GM21526 (cell line): ENCODE measurements at regions not wholly inside any gene's neighbourhood (a gene's known extent, or its start where the extent isn't known, plus 50 kb on each side); places are given as distances from the start of the nearest gene placed in this dataset.
"Not testable (repeated sequence)": the region's sequence is repeated elsewhere in the genome, so short reads cannot be mapped to it uniquely, and the experiment has no call there.

Experiments
- ATAC-seq: cut with Tn5 transposase; IDR thresholded peaks from one replicate; pipeline ENCODE4 v1.9.1; 2021; ENCODE audit warnings: moderate library complexity; ENCODE audit not compliant: unreplicated experiment, low FRiP score

- no peak for ATAC-seq
These were observed 93.7 kb downstream of the OAT start for GRCh38 chr10:124324856-124325632.

- ATAC-seq = no peak
These were observed 94.3 kb downstream of the OAT start for GRCh38 chr10:124324451-124324850.

- no peak for ATAC-seq
These were observed 94.9 kb downstream of the OAT start for GRCh38 chr10:124323806-124324205.

DNA sequence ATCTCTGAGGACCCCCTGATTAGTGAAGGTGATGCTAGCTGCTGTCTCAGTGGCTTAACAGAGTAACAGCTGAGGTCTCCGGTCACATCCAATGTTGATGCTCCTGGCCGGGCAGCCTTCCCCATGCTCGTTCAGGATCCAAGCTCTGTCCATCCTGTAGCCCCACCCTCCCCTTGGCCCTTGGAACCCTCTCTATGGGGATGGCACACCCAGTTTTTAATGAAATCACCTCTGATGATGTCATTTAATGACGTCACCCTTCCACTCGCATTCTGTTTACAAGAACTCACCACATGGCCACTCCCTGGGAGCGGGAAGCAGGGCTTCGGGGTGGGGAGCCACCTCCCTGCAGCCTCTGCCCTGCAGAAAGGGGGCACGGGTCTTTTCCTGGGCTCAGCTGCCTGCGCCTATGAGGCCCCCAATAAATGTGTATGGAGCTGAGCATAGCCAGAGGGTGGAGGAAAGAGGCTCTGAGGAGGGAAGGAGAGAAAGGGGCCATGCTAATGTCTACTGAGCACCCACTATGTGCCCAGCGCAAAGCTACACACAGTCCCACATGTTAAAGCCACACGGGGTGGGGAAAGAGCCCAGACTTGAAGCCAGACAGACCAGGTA, 95.5 kb downstream of the OAT start:
- no peak for ATAC-seq

GRCh38 chr10:124322191-124322980, 96.3 kb downstream of the OAT start:
- no peak for ATAC-seq

DNA sequence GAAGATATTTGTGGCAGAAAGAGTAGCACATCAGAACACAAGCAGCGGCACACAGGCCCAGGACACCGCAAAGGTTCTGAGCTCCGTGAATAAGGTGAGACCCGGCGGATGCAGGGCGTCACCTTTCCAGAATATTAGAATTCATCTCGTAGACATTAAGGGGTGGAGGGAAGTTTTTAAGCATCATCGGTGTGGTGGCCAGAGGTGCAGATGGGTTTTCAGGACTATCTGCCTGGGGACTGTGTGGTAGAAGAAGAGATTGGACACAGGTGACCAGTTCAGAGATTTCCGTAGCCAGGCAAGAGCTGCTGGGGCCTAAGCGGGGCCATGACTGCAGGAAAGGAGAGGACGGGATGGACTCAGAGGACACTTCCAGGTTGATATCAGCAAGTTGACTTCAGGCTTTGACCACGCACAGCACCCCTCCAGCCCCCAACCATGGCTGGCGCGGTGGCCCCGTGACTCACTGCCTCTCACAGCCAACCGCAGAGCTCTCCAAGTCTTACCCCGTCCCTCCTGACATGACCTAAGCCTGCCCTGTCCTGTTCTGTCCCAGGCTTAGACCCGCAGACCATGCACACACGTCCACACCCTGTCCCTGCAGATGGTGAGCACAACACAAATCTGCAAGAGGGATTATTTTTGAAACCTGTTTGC, 97.2 kb downstream of the OAT start:
- no peak for ATAC-seq

DNA sequence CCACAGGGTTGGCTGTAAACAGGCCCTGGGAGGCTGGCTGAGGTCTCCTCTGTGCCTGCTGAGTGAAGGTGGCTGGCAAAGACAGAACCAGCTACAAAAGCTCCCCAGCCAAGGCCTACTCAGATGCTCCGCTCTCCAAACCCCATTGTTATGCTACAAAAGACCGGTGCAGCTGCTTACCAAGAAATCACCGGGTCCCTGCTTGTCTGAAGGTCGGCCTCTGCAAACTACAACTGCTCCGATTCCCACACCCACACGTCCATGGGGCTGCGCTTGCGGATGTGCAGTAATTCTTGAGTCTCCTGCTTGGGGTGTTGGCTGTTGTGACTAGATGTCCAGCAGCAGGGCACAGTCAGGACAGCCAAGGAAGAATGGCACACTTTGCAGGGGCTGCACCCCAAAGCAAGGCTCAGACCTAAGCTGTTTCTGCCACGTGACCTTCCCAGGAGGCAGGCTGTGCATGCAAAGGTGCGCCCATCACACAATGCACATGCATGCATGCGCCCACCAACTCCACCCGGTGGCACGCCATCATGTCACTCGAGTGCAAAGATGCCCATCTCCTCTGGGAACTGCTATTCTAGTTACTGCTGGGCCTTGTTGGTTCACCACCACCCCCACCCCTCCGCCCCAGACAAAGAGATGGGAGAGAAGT, 97.8 kb downstream of the OAT start:
- ATAC-seq = no peak

GRCh38 chr10:124319926-124320391, 98.8 kb downstream of the OAT start:
- no peak for ATAC-seq

DNA sequence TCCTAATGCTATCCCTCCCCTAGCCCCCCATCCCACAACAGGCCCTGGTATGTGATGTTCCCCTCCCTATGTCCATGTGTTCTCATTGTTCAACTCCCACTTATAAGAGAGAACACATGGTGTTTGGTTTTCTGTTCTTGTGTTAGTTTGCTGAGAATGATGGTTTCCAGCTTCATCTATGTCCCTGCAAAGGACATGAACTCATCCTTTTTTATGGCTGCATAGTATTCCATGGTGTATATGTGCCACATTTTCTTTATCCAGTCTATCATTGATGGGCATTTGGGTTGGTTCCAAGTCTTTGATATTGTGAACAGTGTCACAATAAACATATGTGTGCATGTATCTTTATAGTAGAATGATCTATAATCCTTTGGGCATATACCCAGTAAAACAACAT, 99.2 kb downstream of the OAT start:
- ATAC-seq = not testable (repeated sequence)

GRCh38 chr10:124318811-124319210, 99.9 kb downstream of the OAT start:
- no peak for ATAC-seq

DNA sequence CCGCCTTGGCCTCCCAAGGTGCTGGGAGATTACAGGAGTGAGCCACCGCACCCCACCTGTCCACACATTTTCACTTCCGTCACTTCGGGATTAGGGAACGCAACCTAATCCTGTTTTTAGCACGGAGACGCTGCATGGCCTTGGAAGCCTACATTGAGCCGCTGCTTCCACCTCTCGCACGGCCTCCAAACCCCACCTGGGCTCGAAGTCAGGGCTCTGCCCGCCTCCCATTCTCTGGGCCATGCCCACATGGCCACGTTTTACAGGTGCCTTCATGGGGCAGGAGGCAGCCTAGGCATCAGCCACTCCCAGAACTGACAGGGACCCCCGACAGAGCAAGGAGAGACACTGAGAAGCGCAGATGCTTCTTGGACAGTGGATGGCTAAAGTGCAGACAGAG, 100.6 kb downstream of the OAT start:
- no peak for ATAC-seq

GRCh38 chr10:124316326-124316725, 102.4 kb downstream of the OAT start:
- no peak for ATAC-seq

- ATAC-seq = no peak
These were observed 103.0 kb downstream of the OAT start for GRCh38 chr10:124315591-124316270.

- ATAC-seq = no peak
These were observed 105.3 kb downstream of the OAT start for GRCh38 chr10:124313374-124313773.

- no peak for ATAC-seq
These were observed 109.9 kb downstream of the OAT start for GRCh38 chr10:124308811-124309210.

DNA sequence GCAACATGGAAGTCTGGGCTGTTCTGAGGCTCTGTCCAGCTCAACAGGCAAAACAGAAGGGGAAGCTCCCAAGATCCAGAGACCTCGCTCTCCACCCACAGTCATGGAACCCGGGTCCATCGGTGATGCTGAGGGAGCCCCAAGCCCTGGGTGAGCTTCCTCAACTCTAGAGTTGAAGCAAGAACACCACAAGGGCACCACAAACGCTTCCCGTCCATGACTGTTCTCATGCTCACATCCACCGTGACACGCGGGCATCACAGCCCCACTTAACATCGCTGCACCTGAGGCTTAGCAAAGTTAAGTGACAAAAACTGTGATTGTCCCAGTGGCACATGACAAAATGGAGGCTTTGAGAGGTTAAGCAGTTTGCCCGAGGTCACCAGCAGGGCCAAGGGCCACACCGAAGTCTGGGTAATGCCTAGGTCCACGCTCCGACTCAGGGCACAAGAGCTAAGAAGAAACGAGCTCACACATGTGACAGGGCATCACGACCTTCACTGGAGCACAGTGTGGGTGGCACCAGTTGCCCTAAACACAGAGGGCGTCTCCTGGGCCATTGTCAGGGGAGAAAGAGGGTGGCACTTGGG, 110.6 kb downstream of the OAT start:
- ATAC-seq = no peak

DNA sequence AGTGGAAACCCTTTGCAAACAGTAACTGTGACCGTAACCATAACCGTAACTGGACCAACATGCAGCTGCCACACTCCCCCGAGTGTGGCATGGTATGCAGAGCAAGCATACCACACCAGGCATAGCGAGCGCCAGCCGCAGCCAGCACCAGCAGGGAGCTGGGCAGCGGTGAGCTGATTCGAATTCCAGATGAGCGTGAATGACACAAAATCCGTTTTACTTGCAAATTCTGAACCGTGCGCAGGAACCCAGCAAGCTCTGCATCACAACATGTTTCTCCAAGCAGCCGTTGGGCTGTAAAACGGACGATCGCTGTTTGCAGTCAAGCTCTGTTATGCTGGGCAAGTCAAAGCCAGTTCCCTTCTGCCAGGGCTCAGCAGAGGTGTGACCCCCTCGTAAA, 111.1 kb downstream of the OAT start:
- no peak for ATAC-seq

DNA sequence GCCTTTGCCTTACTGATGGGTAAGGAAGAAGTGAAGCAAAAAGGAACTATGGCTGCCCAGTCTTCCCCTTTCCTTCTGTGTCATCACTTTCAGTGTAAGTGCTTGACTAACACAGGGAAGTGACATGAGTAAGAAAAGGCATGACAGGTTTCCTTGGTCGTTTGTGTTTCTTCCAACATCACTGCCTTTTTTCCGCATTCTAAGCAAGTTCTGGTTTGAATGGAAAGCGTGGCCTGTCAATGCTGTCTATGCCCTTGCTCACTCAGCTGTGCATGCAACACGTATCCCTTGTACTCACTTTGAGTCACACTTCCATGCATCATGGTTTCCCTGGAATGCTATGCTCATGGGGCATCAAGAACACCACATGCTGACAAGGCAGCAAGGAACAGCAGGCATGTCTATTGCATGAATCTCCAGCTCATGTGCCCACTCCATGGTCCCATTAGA, 111.8 kb downstream of the OAT start:
- ATAC-seq = no peak

GRCh38 chr10:124306520-124306919, 112.2 kb downstream of the OAT start:
- no peak for ATAC-seq
